ENCODE measurements at regions not wholly inside any gene's neighbourhood (a gene's known extent, or its start where the extent isn't known, plus 50 kb on each side); places are given as distances from the start of the nearest gene placed in this dataset.

GRCh38 chr1:220983877-220984635 is 104.8 kb downstream of the HLX start:
- FAIRE-seq: no peak
- Histone ChIP-seq H2AFZ (ENCODE audit: low read depth, low read length) (no peak overlapping the region), H3K79me2 (ENCODE audit: control insufficient read depth, insufficient read depth, low read length) (no peaks in the 10 kb centered on the region), H3K9me1 (replicated peaks; ENCODE audit: control insufficient read depth, extremely low read depth, insufficient read depth, low read length) (no peaks in the 10 kb centered on the region), H3K9me3 (replicated peaks; ENCODE audit: control insufficient read depth, insufficient read depth, low read length) (no peaks in the 10 kb centered on the region), H3K4me1 (ENCODE audit: control insufficient read depth, extremely low read depth, insufficient read depth, low read length) (no peaks in the 10 kb centered on the region), H4K20me1 (replicated peaks; ENCODE audit: control insufficient read depth, extremely low read depth, insufficient read depth, low read length) (no peaks in the 10 kb centered on the region), H3K27me3 (ENCODE audit: control insufficient read depth in 2 of 2, insufficient read depth in 2 of 2, low read length in 2 of 2) (no peaks in the 10 kb centered on the region), H3K27ac (ENCODE audit: insufficient read depth, low read depth, low read length) (no peak overlapping the region), H3K4me3 (replicated peaks in 1 of 3; ENCODE audit: insufficient read depth in 1 of 3, low read depth in 1 of 3, low read length in 3 of 3) (no peak overlapping the region), H3K4me2 (ENCODE audit: insufficient read depth, low read length) (no peak overlapping the region), H3K9ac (replicated peaks; ENCODE audit: extremely low read depth, insufficient read depth, low read length) (no peak overlapping the region), H3K36me3 (ENCODE audit: control insufficient read depth in 2 of 2, extremely low read depth in 1 of 2, insufficient read depth in 2 of 2, low read length in 2 of 2) (no peaks in the 10 kb centered on the region)
- ChIA-PET POLR2A (no interaction called here), CTCF (no interaction called here)
- intact Hi-C loops (cut with micrococcal nuclease) (no loop called here), dilution Hi-C loops (cut with MboI; ENCODE audit: extremely low pct_ligation_motif_present, low sequenced_read_pairs) (no loop called here)
- BruUV-seq (replicated peaks): no TSS peak
- TF ChIP-seq FOS (IDR thresholded peaks at IDR 0.05; ENCODE audit: borderline replicate concordance, insufficient read depth, low read length) (no peak), EZH2 (IDR thresholded peaks at IDR 0.05; ENCODE audit: borderline replicate concordance, low read depth, low read length, severe bottlenecking) (no peak), CTCF (IDR thresholded peaks at IDR 0.05; ENCODE audit: extremely low read depth in 1 of 2, insufficient read depth in 1 of 2, low read depth in 1 of 2, low read length in 2 of 2) (no peak), MAX (IDR thresholded peaks at IDR 0.05; ENCODE audit: insufficient read depth, insufficient read length) (no peak), MYC (IDR thresholded peaks at IDR 0.05; ENCODE audit: low read depth, low read length) (no peak), POLR2A (IDR thresholded peaks at IDR 0.05; ENCODE audit: low read depth, low read length) (no peak), POLR2AphosphoS5 (IDR thresholded peaks at IDR 0.05; ENCODE audit: insufficient read depth, low read depth, low read length) (no peak), GATA2 (IDR thresholded peaks at IDR 0.05; ENCODE audit: insufficient read depth, insufficient read length, low read depth, low read length) (no peak), JUN (IDR thresholded peaks at IDR 0.05; ENCODE audit: borderline replicate concordance, insufficient read depth, insufficient read length, low read depth) (no peak)
- DNase-seq (ENCODE audit: low read depth, low spot score): no peak
